GM12874 (cell line): ENCODE measurements at regions not wholly inside any gene's neighbourhood (a gene's known extent, or its start where the extent isn't known, plus 50 kb on each side); places are given as distances from the start of the nearest gene placed in this dataset.

Source experiments
- TF ChIP-seq, protein P1 (sequence below): IDR thresholded peaks from 2 replicates; pipeline ENCODE4 v1.5.1; 2011; ENCODE audit warnings: low read depth, mild to moderate bottlenecking, control low read depth, low read length, moderate library complexity; ENCODE audit not compliant: insufficient read depth

DNA sequence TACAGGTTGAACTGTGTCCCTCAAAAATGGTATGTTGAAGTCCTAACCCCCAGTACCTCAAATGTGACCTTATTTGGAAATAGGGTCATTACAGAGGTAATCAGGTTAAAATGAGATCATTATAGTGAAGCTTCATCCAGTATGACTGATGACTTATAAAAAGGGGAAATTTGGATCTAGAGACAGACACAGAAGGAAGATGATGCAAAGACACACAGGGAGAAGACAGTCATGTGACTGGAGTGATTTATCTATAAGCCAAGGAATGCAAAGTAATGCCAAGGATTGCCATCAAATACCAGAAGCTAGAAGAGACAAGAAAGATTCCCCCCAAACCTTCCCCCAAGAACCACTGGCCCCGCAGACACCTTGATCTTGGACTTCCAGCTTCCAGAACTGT is 155.2 kb downstream of the RBMX2 start:
- TF ChIP-seq, protein P1, sequence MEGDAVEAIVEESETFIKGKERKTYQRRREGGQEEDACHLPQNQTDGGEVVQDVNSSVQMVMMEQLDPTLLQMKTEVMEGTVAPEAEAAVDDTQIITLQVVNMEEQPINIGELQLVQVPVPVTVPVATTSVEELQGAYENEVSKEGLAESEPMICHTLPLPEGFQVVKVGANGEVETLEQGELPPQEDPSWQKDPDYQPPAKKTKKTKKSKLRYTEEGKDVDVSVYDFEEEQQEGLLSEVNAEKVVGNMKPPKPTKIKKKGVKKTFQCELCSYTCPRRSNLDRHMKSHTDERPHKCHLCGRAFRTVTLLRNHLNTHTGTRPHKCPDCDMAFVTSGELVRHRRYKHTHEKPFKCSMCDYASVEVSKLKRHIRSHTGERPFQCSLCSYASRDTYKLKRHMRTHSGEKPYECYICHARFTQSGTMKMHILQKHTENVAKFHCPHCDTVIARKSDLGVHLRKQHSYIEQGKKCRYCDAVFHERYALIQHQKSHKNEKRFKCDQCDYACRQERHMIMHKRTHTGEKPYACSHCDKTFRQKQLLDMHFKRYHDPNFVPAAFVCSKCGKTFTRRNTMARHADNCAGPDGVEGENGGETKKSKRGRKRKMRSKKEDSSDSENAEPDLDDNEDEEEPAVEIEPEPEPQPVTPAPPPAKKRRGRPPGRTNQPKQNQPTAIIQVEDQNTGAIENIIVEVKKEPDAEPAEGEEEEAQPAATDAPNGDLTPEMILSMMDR: no peak

DNA sequence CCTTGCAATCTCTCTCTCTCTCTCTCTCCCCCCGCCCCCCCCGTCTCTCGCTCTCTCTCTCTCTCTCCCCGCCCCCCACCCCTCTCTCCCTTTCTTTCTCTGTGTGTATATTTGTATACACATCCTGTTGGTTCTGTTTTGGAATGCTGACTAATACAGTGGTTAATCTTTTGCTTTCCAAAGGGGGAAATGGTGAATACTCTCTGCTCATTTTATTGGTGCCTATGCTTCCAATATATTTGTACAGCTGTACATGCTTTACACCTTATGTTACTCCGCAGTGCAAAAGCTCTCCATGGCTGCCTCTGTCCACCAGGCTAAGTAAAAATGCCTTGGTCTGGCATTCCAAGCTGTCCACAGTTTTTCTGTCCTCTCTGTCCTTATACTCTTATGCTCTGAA is 158.8 kb downstream of the RBMX2 start:
- TF ChIP-seq, protein P1: no peak

DNA sequence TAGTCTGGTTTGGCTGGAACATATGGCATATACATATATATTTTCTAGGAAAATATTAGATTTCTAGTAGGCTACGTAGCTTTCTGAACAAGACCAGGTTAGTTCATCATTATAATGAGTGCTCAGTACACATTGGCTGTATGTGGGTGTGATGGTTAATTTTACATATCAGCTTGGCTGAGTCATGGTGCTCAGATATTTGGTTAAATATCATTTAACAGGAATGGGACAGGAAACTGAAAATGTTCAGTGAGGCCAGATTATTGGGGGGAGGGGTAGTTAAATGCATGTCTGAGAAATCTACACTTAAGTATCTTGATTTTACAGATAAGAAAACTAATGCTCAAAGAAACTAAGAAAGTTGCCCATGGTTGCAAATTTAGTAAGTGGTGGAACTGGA is 160.1 kb downstream of the RBMX2 start:
- TF ChIP-seq, protein P1: no peak

DNA sequence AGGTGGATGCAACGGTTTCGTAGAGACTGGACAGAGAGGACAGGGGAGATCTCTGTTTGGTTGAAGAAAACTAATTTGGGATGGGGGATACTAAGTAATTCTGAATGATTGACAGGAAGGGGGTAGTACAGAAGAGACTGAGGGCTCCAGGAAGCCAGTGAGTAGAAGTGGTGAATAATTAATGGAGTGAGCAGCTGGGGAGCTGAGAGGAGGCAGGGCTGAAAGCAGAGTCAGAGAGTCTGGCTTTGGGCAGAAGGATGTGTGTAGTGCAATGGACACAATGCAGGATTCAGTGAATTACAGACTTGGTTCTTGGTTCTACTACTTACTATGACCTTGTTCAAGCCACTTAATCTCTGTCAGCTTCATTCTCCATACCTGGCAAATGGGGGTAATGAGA is 161.7 kb downstream of the RBMX2 start:
- TF ChIP-seq, protein P1: no peak

DNA sequence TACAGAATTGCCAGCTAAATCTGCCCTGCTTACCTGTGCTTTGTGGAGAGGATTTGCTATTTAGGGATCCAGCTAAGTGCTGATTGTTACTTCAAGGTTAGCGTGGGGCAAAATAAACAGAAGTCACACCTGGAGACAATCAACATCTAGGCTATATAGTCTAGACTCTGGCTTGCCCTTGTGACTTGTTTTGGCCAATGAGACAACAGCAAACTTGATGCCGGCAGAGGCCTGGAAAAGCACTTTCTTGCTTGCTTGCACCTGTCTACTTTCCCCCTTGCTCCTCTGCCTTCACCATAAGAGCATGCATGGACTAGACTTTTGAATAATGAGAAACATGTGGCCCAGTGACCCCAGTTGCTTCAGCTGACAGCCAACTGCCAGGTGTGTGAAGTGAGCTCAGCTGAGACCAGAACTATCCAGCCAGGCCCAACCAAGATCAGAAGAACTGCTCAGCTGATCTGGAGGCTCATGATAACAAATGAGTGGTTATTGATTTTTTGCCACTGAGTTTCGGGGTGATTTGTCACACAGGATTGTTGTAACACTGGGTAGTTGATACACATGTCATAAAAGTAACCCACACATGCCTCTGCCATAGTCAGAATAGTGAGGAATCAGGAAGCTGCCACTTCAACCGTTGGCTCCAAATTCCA is 164.4 kb downstream of the RBMX2 start:
- TF ChIP-seq, protein P1: no peak
